HG03139 (cell line): ENCODE measurements at regions not wholly inside any gene's neighbourhood (a gene's known extent, or its start where the extent isn't known, plus 50 kb on each side); places are given as distances from the start of the nearest gene placed in this dataset.
"Not testable (repeated sequence)": the region's sequence is repeated elsewhere in the genome, so short reads cannot be mapped to it uniquely, and the experiment has no call there.

Source experiments
- ATAC-seq: cut with Tn5 transposase; IDR thresholded peaks from one replicate; pipeline ENCODE4 v1.9.1; 2021; ENCODE audit not compliant: unreplicated experiment

DNA sequence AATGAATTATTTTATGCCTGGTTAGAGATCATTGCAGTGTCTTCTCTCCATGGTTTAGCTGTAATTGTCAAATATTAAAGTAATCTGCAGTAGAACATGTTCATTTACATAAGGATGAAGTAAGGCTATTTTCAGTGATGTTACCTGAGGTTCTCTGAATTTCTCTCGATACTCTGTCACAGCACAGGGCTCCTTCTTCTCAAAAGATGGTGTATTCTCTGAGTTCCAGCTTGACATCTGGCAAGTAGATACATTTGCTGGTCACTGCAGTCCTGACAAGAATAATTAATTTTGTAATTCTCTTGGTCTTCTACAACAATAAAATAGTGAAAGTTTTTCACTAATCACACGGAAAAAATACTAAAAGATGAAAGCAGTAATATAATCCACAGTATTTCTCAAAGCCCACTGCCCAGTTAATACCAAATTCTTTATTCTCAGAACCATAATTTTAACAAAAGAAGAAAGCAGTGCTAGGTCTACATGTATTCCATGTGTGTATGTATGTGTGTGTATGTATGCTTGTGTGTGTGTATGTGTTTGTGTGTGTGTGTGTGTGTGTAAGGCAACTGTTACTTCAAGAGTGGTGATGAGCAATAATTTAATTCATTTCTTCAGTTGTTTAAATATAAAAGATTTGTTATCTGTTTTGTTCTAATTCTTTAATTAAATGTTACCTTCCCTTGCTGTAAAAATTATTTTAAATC, 1165.5 kb upstream of the SLC39A10 start:
- no peak for ATAC-seq

DNA sequence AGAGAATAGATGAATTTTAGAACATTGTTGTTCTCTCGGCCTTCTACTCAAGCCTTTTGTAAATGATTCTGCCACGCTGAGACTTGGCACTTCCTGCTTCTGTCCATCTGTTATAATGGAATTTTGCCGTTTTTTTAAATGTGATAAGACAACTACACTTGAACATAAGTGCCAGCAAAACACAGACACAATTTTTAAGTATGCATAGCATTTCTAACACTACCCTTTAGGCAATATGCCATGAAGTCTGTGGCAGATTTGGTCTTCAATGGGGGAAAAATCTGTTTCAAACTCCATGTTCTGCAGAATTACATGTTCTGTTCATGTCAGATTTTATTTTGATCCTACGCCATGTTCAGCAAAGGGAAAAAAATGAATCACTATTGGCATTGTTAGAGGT, 1170.7 kb upstream of the SLC39A10 start:
- no peak for ATAC-seq

DNA sequence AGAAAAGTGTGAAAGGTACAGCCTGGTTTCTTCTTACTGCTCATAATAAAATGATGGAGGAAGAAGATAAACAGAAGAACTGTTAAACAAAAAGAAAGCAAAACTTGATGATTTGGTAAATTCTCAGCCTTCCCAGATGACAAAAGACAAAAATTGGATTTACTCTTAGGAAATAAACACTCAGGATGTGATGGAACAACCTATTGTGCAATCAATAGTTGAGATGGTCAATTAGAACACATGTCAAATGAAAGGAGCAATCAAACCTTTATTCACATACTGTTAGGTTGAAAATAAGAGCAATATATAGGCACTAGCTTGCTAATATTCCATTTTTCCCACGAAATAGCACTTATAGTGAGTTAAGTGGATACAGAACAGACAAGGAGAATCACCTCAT, 1174.0 kb upstream of the SLC39A10 start:
- ATAC-seq = no peak

DNA sequence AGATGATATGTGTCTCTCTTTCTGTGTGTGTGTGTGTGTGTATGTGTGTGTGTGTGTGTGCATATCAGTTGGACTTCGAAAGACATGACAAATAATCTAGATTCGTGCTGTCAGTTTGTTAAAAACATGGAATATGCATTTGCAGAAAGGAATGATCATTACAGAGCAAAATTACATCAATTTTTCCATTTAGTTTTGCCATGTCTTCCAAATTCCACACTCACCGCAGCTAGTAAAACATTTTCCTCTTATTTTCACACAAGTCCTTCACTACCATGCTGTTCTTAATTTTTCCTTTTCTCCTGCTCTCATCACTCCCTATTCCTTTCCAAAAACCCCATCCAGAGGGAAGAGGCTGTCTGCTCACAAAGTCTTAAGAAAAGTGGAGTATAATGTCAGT, 1191.4 kb upstream of the SLC39A10 start:
- ATAC-seq = no peak

DNA sequence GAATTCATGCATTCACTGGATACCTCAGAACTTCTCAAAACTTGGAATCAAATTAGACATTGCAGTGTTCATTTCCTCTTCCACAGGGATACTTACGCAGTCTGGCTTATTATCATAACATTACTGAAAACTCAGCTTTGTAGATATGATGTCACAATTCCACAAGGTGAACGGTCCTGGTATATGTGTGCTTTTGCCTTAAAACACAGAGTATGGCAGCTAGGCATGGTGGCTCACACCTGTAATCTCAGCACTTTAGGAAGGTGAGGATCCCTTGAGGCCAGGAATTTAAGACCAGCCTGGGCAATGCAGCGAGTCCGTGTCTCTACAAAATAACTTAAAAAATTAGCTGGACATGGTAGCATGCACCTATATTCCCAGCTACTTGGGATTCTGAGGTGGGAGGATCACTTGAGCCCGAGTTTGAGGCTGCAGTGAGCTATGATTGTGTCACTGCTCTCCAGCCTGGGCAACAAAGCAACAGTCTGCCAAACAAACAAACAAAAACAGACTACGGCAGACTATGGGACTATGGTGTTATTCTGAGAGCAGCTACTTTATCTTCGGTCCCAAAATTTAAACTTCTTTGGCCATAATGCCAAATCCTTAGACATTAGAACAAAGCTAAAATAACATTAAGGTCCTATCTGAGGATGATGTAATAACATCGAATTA, 1191.9 kb upstream of the SLC39A10 start:
- ATAC-seq = no peak

DNA sequence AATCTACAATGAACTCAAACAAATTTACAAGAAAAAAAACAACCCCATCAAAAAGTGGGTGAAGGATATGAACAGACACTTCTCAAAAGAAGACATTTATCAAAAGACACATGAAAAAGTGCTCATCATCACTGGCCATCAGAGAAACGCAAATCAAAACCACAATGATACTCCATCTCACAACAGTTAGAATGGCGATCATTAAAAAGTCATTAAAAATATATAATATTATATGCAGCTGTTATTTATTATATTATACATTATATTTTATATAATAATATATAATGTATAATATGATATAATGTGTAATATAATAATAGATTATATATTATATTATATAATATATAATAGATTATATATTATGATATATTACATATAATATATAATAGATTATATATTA, 1194.1 kb upstream of the SLC39A10 start:
- ATAC-seq = not testable (repeated sequence)

DNA sequence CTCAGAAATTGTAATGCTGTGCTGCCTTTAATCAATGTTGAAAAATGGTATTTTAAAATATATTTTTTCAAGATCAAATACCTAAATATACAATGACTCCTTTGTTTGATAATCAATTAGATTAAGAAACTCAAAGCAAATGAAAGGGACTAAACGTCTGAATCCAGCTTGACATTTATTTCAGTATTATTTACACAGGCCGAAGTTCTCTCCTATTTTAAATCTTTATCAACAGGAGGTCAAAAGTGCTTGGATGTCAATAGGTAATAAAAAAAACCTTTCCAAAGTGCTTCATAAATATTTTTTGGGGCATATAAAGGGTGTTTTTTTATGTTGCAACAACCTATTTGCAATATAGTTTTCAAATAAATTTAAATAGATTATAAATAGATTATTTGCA, 1201.7 kb upstream of the SLC39A10 start:
- no peak for ATAC-seq

DNA sequence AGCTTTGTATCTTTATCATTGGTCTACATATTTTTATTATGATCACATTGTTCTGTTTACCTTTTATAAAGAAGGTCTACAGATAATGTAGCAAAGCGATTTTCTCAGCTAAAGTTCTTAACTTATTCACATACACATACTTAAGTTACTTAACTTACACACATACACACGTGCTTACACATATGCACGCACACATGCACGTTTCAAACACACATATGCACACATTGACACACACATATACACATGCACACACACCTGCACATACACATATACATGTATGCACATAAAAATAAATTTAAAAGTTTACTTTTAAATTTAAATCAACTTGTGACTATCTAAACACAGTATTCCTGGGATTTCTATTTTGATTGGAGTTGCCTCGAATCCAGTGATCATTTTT, 1204.5 kb upstream of the SLC39A10 start:
- no peak for ATAC-seq

DNA sequence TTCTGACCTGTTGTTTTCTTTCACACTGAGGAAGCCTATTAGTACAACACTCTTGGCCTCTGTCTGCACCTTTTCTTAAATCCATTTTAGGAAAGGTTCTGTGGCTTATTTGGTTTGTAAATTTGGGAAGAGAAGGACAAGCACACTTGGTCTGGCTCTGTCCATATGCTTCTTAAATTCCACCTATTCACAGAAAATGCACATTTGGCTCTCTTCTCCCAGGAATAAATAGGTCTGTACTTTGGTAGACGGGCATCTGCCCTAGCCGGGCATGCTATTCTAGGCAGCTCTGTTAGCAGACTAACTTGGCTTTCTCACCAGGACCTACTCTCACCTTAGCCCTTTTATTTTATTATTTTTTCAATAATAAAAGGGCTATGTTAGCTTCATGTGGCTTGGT, 1211.8 kb upstream of the SLC39A10 start:
- ATAC-seq = no peak

DNA sequence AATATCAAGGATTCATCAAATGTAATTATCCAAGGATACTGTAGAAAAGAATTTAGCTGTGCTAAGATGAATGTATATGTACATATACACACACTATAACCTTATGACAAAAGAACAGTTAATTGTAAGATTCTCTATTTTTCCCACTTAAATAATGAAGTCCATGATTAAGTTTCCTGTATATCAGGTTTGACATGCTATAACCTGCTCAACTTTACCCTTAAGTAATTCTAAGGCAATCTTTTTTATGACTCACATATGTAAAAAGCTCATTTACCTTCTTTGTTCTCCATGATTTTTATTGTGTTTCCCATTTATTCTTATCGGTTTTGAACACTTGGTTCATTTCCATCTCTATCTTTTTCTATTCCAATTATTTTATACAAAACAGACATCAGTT, 1213.1 kb upstream of the SLC39A10 start:
- no peak for ATAC-seq

DNA sequence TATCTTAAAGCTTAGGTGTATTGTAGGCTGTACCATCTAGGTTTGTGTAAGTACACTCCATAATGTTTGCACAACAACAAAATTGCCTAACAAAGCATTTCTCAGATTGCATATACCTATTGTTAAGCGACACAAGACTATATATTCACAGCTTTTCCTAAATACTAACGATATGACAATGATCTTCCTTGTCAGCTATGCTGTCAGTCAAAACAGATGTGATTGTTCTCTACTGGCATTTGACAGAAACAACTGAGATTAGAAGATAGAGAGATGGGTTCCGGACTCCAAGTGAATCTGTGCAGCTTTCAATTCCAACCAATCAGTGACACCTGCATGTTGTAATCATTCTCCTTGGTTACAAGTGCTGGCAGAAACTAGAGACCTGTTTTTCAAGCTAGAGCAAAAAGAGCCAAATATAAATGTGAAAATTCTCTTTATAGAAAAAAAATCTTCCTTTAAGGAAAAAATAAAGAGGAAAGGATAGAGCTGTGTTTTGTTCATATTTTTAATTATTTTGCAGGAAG, 1232.3 kb upstream of the SLC39A10 start:
- no peak for ATAC-seq

DNA sequence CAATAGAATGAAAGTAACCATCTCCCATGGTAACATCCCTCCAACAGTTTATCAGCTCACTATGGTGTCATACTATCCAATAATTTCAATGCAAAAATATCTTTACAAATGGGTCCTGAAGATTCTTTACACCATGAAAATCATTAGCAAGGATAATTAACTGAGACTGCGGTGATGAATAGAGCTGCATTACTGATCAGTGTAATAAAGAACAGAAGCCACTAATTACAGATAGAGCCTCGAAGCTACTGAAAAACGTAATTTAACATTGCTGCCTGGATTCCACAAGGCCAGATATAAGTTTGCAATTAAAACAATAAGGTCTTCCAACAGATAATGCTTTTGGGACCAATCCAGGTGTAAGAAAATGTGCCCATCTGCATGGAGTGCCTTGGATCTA, 1245.8 kb upstream of the SLC39A10 start:
- ATAC-seq = no peak

DNA sequence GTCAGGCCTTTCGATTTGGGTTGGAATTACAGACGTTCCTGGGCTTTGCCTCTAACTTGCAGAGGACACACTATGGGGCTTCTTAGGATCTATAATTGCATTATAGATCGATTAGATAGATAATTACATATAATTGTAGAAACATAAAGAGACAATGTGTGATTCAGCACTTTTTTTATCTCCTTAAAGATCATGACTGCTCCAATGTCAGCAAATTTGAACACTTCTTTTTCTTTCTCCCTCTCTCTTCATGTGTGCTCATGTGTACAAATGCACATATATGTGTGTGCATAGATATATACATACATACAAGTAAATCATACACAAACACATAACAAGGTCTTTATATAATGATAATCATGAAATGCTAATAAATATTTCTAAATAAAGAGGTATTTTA, 1261.2 kb upstream of the SLC39A10 start:
- no peak for ATAC-seq

DNA sequence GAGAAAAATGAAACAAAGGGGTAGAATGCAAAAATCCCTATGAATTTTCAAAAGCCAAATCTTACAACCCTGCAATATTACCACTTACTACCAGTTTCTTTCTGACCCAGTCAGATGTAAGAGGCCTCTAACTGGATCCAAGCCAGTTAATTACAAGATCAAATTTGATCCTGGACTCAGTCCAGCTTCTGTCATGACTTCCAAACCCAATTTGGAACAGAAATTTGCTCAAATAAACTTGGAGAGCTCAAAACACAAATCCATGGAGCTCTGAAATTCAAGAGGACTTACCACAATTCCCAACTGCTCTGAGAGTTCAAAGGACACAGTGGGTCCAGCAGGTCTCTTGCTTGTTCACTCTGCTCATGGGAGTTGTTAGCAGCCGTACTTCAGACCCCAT, 1271.7 kb upstream of the SLC39A10 start:
- ATAC-seq = no peak

DNA sequence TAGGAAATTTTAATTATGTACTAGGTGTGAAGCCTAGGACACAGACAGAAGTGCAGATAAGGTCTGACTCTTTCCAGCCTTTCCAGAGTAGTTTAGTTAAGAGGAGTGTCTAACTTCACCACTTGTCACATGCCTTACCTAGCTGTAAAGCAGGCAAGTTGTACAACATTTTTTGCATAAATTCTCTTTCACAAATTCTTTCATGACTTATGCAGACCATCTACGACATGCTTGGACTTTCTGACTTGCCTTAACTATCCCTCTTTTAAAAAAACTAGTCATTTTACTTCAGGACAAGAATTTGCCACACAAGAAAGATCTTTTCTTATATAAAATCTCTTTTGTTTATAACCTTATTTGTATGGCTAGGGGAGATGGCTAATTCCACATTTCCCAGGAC, 1273.6 kb upstream of the SLC39A10 start:
- ATAC-seq = no peak

DNA sequence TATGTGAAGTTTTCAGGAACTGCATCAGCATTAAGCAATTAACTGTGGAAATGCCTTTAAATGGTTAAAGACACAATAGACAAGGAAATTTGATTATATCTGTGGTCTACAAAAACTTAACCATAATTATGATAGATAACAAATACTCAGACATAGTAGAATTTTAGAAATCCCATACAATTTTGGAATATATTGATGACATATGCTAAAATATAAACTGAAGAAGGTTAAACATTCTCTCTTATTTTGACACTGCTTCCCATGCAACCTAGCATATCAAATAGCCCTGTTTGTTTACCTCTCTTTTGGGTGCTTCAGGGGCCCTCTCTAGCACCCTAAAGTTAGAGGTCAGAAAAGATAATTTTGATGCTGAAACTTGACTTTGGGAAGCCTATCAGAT, 1274.8 kb upstream of the SLC39A10 start:
- ATAC-seq = no peak

DNA sequence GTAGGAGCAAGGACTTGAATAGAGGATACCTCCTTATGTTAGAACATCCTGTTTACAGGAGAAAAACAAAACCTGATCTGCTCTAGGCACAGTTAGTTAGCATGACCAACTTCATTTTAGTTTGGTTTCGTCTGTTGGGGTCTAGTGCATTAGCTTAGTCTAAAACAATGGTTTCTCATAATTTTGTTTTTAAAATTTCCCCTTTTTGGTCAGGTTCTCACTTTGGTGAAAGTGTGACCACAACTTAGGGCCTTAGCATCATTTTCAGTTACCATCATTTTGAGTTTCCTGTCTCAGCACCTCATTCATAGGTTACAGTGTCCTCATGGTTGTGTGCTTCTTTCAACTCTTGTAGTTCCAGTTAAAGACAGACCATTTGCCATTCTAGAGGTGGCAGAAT, 1277.0 kb upstream of the SLC39A10 start:
- no peak for ATAC-seq

DNA sequence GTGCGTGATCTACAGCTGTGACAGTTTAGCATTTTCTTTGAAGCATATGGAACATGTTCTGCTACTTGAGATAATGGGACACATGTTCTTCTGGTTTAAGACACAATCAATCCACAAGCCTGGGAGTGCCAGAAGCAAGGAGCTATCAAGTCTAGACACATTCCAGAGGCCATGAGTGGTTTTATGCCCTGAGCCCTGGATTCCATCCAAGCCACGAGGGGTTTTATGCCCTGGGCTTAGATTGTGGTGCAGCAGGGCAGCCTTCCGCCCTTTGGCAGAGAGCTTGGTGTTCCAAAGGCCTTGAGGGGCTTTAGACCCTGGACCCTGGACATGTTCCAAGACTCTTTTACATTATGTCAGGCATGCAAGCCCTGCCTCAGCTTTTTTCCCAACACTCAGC, 1289.6 kb upstream of the SLC39A10 start:
- not testable (repeated sequence) for ATAC-seq

DNA sequence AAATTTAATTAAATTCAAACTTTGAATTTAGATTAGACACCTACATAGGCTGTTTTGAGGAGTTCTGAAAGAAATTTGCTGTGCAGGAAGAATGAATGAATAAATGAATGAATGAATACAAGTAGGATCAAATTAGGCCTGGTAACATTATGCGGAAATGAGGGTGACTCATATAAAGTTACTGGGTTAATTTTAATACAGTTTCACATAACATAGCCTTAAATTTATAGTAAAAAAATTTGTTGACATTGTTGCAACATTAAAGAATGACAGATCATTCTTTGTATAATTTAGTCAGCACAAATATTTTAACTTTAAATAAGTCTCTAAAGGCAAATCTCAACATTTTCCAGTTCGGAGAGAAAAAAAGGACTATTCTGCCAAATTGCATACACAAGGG, 1293.1 kb upstream of the SLC39A10 start:
- no peak for ATAC-seq

DNA sequence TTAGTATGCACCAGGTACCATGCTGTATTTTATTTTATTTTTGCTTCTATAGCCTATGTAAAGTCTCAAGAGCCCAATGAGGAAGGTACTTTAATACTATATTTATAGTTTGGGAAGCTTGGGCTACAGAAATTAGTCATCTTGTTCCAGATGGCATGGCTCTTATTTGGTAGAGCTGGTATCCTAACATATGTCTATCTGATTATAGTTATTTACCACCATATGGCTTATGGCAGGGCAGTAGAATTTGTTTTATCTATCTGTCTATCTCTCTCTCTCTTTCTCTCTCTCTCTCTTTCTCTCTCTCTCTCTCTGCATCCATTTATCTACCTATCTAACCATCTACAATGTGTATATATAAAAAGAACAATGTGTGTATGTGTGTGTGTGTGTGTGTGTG, 1293.7 kb upstream of the SLC39A10 start:
- ATAC-seq = no peak

DNA sequence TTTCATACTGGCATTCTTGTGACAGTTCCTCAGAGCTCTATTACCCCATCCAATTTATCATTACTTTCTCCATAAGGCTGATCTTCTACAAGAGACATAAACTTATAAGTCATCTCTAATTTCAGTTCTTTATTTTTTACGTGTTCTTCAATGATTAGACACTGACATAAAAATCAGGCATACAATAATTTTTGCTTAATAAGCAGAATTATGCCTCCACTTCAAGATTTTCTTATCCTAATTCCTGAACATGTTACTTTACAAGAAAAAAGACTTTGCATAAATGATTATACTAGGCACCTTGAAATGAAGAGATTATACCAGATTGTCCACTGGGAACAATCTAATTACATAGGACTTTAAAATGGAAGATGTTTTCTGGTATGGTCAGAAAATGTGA, 1304.5 kb upstream of the SLC39A10 start:
- no peak for ATAC-seq

DNA sequence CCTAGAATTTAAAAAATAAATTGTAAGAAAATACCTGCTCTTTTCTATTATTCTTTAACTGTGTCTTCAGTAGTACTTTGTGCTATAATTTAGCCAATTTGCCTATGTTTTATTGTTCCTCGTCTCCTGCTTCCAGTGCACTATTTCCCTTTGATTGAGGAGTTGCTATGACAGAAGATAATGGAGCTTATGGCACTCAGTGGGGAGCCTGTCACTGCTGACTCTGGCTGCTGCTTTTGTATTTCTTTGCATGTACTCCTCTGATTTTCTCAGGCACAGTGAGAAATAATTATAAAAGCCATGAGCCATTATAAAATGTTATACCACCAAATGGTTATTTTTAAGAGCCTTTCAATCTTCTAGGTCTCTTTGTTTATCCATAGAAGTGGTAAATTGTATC, 1310.8 kb upstream of the SLC39A10 start:
- ATAC-seq = no peak

DNA sequence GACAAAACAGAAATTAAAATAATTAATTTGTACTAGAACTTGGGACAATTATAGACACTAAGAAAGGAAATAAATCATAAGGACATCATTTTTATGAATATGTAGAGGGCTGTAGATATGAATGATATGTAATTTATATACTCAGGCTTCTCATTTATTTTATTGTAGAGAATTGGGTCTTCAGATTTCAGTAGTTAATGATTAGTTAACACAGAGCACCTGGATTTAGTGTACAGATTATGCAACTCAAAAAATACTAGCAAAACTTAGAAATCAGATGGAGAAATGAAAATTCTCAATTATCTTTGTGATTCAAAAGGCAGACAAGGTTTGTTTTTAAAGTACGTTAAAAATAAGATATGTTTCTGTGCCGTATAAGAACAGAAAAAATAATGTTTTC, 1311.7 kb upstream of the SLC39A10 start:
- ATAC-seq = no peak
